H7 (cell line): ENCODE measurements at regions not wholly inside any gene's neighbourhood (a gene's known extent, or its start where the extent isn't known, plus 50 kb on each side); places are given as distances from the start of the nearest gene placed in this dataset.

Source experiments
- DNase-seq: peaks from one replicate; pipeline ENCODE4 v3.0.0; 2012
- H3K27me3 ChIP-seq: 2 replicates; pipeline ENCODE4 v1.6.0; 2011; ENCODE audit warnings: mild to moderate bottlenecking, low read length; ENCODE audit not compliant: control insufficient read depth, insufficient read depth
- H3K36me3 ChIP-seq: replicated peaks from 2 replicates; pipeline ENCODE4 v1.5.1; 2011; ENCODE audit warnings: low read length; ENCODE audit not compliant: control insufficient read depth, insufficient read depth
- H3K4me3 ChIP-seq: 2 replicates; pipeline ENCODE4 v1.5.1; 2011; ENCODE audit warnings: low read depth, mild to moderate bottlenecking, control low read depth, low read length, moderate library complexity; ENCODE audit not compliant: insufficient read depth

GRCh38 chr15:35630985-35631384, 85.0 kb upstream of the DPH6 start:
- Histone ChIP-seq H3K27me3 (no peaks in the 10 kb centered on the region), H3K4me3 (no peak overlapping the region), H3K36me3 (no peaks in the 10 kb centered on the region)
- no peak for DNase-seq

DNA sequence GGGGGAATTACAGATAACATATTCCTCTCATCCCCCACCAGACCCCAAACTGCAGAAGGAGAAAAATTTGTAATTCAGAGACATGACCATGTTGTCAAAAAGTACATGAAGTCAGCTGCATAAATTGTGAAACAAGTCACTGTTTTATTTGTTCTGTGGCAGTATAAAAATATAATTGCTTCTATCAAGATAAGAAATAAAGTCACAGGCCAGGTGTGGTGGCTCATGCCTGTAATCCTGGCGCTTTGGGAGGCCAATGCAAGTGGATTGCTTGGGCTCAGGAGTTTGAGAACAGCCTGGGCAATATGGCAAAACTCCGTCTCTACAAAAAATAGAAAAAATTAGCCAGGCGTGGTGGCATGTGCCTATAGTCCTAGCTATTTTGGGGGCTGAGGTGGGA, 87.7 kb upstream of the DPH6 start:
- Histone ChIP-seq H3K27me3 (no peaks in the 10 kb centered on the region), H3K36me3 (no peaks in the 10 kb centered on the region), H3K4me3 (no peak overlapping the region)
- DNase-seq, result no peak

DNA sequence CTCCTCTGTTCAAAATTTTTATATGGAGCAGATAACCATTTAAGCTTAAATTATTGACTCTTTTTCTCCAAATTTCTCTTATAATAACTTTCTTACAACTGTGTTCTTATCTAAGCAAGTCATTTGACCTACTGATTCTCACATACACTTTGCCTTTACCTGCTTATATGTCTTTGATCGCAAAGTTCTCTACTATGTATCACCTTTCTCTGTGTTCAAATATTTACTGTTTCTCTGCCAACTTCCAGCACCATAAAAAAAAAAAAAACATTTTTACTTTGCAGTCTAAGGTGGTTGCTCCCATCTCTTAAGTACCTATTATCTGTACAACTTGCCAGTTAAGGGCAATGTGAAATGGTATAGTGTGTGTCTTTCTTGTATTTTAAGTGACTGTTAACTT, 100.8 kb upstream of the DPH6 start:
- Histone ChIP-seq H3K27me3 (no peaks in the 10 kb centered on the region), H3K36me3 (no peaks in the 10 kb centered on the region), H3K4me3 (no peak overlapping the region)
- DNase-seq, result no peak

DNA sequence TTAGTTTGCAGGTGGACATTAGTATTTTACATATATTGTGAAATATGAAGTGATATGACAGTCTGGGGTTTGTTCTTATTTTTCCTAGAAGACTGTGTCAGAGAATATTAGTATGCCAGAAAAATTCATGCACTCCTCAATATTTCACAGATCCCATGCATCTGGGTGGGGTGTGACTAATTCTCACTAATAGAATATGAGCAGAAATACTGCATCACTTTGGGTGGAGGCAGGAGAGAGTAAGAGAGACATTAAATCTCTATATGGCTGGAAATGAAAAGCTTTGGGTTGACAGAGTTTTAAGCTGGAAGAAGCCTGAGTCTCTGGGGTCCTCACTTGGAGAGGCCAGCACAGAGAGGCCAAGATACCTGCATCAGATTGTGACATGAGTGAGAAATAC, 101.3 kb upstream of the DPH6 start:
- Histone ChIP-seq H3K36me3 (no peaks in the 10 kb centered on the region), H3K27me3 (no peaks in the 10 kb centered on the region), H3K4me3 (no peak overlapping the region)
- no peak for DNase-seq

DNA sequence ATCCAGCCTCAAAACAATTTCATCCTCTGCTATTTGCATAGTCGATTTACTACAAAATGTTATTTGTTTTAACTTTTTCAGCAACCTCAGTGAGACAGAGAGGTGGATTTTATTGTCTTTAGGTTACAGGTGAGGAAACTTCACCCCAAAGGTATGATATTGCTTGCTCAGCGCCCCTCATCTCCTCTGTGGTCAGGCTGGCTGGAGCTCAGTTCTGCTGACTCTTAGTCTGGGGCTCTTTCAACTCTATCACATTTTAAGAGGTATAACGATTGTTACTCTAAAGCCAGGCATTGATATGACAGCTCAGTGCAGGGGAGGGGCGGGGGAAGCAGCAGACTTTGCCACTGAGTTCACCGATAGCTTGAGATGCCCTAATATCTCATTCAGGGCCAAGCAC, 103.0 kb upstream of the DPH6 start:
- no peaks in the 10 kb centered on the region for H3K36me3 ChIP-seq
- no peaks in the 10 kb centered on the region for H3K27me3 ChIP-seq
- no peak for DNase-seq
- H3K4me3 ChIP-seq, result no peak overlapping the region

- no peak for DNase-seq
- H3K36me3 ChIP-seq, result no peaks in the 10 kb centered on the region
- H3K4me3 ChIP-seq, result no peak overlapping the region
Measured at GRCh38 chr15:35649575-35649974, 103.6 kb upstream of the DPH6 start.

DNA sequence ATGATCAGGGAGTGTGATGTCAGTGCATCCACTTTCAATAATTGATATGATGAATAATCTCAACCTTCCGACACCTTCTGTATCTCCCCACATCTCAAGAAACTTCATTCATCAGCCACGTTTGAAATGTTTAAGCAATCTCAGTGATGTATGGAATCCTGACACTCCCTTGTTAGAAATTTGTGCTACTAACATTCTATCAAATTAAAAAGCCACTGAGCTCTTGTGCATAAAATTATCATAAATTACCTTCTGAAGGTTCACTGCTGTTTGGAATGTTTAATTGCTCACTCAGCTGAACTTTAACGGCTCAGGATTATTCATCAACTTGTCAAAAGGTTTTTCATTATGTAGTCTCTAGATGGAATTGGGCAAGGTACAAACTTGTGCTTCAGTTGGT, 108.4 kb upstream of the DPH6 start:
- H3K4me3 ChIP-seq, result no peak overlapping the region
- no peak for DNase-seq
- H3K27me3 ChIP-seq, result no peaks in the 10 kb centered on the region
- H3K36me3 ChIP-seq, result no peaks in the 10 kb centered on the region

More at GRCh38 chr15:35649575-35649974, 103.6 kb upstream of the DPH6 start:
- H3K27me3 ChIP-seq, result no peaks in the 10 kb centered on the region

DNA sequence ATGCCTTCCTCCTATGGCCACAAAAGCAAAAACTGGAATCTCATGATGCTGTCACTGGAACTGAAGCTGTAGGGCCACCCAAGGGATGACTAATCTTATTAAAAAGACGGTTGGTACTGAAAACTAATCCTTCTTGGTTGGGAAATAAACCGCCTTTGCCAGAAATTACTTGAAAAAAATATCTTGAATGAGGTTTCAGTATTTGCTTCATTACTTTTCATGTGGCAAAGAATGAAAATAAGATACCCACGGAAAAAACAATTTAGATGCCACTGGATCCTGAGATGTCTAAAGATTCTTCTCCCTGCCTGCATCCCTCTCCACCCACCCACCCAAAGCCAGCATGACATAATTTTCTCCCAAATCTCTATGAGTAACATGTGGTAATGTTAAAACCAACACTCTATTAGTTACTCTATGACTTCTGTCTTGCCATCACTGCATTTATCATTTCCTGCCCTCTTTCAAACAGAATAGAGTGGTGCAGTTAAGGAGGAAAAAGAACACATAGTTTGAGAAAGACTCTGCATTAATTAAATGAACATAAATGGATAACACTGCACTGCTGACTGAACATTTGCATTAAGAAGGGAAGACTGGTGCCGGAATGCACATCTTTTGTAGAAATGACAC, 111.8 kb upstream of the DPH6 start:
- Histone ChIP-seq H3K27me3 (no peaks in the 10 kb centered on the region), H3K4me3 (no peak overlapping the region), H3K36me3 (no peaks in the 10 kb centered on the region)
- DNase-seq, result no peak

DNA sequence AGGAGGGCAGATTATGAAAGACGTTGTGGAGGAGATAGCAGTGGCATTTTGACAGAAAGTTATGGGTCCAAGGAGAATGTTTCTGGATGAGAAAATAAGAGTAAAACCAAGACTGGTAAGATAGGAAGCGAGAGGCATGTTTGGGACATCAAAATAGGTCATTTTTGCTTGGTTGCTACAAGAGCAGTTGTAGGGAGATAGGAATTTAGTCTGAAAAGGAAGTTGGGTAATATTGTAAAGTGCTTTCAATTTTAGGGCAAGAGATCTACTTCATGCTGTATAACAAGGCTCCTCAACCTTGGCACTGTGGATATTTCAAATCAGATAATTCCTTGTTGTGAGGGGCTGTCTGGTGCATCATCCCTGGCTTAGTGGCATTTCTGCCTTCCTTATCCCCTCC, 118.0 kb upstream of the DPH6 start:
- no peak for DNase-seq
- H3K4me3 ChIP-seq, result no peak overlapping the region
- no peaks in the 10 kb centered on the region for H3K27me3 ChIP-seq
- H3K36me3 ChIP-seq, result no peaks in the 10 kb centered on the region

DNA sequence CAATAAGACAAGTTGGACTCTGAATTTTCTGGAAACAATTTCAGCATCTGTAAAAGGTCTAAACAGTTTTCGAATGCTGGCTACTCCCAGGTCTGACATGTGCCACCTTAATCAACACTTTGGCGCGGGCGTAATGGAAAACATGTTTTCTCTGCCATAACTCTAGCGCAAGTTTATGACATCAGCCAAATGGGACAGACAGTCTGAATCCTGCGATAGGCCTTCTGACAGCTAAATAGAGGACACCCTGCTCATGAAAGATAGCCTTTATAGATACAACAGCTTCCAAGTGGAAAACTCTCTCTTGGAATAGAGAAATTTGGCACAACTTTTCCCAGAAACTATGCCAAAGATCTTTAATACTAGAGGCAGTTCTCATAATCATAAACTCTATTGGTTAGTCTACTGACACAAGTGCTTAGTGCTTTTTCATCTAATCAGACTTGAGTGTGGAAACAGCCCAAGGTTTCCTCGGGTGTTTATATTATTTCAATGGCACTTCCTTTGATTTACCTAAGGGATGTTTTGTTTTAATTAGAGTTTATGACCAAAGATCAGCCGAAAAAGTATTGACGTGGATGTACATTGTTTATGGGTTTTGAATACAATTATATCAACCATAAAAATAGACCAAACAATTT, 120.1 kb upstream of the DPH6 start:
- DNase-seq, result no peak

GRCh38 chr15:35667908-35668307, 121.9 kb upstream of the DPH6 start:
- H3K36me3 ChIP-seq, result no peaks in the 10 kb centered on the region
- no peak overlapping the region for H3K4me3 ChIP-seq
- DNase-seq, result no peak
- H3K27me3 ChIP-seq, result no peaks in the 10 kb centered on the region

More for the DNA sequence above, 120.1 kb upstream of the DPH6 start:
- no peak overlapping the region for H3K4me3 ChIP-seq
- H3K27me3 ChIP-seq, result no peaks in the 10 kb centered on the region
- no peaks in the 10 kb centered on the region for H3K36me3 ChIP-seq

DNA sequence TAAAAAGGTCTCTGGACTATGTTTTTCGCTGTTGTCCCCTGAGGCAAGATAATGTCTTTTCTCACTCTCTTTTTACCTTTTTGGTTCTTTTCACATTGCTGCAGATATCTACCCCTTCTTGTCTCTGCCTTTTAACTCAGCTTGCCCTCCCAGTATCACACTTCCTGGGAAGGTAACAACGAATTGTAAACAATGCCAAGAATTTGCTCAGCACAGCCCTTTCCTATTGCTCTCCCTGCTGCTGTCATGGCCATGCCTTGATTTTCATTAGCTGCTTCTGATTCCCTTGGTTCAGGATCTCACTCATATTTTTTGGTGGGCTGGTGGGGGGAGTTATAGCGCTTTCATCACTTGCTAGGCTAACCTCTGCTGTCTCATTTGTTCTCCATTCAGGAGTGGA, 123.1 kb upstream of the DPH6 start:
- Histone ChIP-seq H3K27me3 (no peaks in the 10 kb centered on the region), H3K4me3 (no peak overlapping the region), H3K36me3 (no peaks in the 10 kb centered on the region)
- DNase-seq, result peak; percentile 19

DNA sequence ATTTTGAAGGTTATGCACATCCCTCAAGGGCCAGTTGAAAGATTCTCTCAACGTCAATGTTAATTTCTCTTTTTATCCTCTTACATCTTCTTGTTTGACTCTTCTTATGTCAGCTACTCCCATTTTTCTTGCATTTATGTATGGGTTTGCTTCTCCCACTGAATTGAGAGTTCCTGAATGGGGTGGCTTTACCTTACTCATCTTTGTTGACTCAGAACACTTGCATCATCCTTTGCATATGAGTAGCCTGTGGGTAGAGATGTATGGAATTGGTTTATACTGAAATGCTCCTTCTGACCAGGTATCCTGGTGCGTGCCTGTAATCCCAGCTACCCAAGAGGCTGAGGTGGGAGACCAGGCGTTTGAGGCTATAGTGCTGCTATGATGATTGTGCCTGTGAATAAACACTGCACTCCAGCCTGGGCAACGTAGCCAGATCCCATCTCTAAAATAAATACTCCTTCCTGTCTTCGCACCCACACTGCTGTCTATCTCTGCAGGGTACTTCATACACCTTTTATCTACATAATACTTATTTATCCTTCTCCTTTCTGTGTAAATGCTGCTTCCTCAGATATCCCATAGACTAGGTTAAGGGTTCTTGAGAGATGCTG, 123.6 kb upstream of the DPH6 start:
- no peak for DNase-seq
- Histone ChIP-seq H3K4me3 (no peak overlapping the region), H3K27me3 (no peaks in the 10 kb centered on the region), H3K36me3 (no peaks in the 10 kb centered on the region)

DNA sequence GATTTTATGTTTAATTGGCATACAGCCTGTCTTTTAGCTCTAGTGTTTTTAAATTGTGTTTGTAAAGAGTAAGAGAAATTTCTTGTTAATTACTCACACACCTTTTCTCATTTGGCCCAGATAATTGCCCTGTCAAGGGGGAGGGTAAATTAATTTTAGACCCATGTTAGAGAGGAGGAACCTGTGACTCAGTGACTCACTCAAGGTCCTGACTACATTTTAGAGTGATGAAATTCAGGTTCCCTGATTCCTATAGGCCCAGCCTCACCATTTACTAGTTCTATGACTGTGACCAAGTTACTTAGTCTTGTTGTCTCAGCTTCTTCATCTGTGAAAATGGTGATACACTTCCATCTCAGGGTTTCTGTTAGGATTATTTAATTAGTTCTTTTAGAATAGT, 125.2 kb upstream of the DPH6 start:
- DNase-seq, result no peak
- H3K36me3 ChIP-seq, result no peaks in the 10 kb centered on the region
- H3K27me3 ChIP-seq, result no peaks in the 10 kb centered on the region
- H3K4me3 ChIP-seq, result no peak overlapping the region

- Histone ChIP-seq H3K4me3 (no peak overlapping the region), H3K36me3 (no peaks in the 10 kb centered on the region), H3K27me3 (no peaks in the 10 kb centered on the region)
- DNase-seq, result no peak
Measured at GRCh38 chr15:35671981-35672380, 126.0 kb upstream of the DPH6 start.
